MCF 10A (cell line): ENCODE measurements at regions not wholly inside any gene's neighbourhood (a gene's known extent, or its start where the extent isn't known, plus 50 kb on each side); places are given as distances from the start of the nearest gene placed in this dataset.

Experiments
- BruUV-seq: library from RNA; stranded (reverse); fragments of 400-500 nt; replicated peaks from 2 replicates; lab custom pipeline; 2021; lab: Mats Ljungman, UMichigan
- CTCF ChIA-PET: fragments of 300-600 bp; sonication (Branson Sonifier 250); formaldehyde crosslinking; extraction: SDS; loops from one replicate; lab custom pipeline; 2021; ENCODE audit warnings: antibody characterized with exemption, inconsistent platforms; lab: Yijun Ruan, JAX
- POLR2A ChIA-PET: fragments of 300-600, 350-650 bp; sonication (Branson Sonifier 250); formaldehyde crosslinking; extraction: SDS; loops from one replicate; lab custom pipeline; 2020; ENCODE audit warnings: antibody characterized with exemption, inconsistent platforms; lab: Yijun Ruan, JAX
- DNase-seq: peaks from one replicate; pipeline ENCODE4 v3.0.0-alpha.2; 2018; ENCODE audit not compliant: unreplicated experiment
- H3K27ac Mint-ChIP-seq: one replicate; pipeline ENCODE4 v1.8.0; 2022; ENCODE audit warnings: mild to moderate bottlenecking, low read depth, mixed read lengths; ENCODE audit not compliant: unreplicated experiment
- H3K27me3 Mint-ChIP-seq: one replicate; pipeline ENCODE4 v1.8.0; 2022; ENCODE audit warnings: mixed read lengths; ENCODE audit not compliant: insufficient read depth, unreplicated experiment
- H3K36me3 Mint-ChIP-seq: one replicate; pipeline ENCODE4 v1.8.0; 2022; ENCODE audit warnings: mild to moderate bottlenecking, moderate library complexity, mixed read lengths; ENCODE audit not compliant: insufficient read depth, unreplicated experiment
- H3K4me1 Mint-ChIP-seq: one replicate; pipeline ENCODE4 v1.8.0; 2022; ENCODE audit warnings: mixed read lengths; ENCODE audit not compliant: insufficient read depth, unreplicated experiment
- H3K4me3 Mint-ChIP-seq: one replicate; pipeline ENCODE4 v1.8.0; 2022; ENCODE audit warnings: mild to moderate bottlenecking, moderate library complexity, mixed read lengths; ENCODE audit not compliant: unreplicated experiment
- H3K9me3 Mint-ChIP-seq: one replicate; pipeline ENCODE4 v1.8.0; 2022; ENCODE audit warnings: mixed read lengths; ENCODE audit not compliant: unreplicated experiment
- intact Hi-C: fragments of 100-400 bp; cut with micrococcal nuclease; formaldehyde crosslinking; loops from 2 replicates; pipeline ENCODE4 v1.14.1; 2022
- TF ChIP-seq, protein P1 (sequence below): fragments of 200-600 bp; IDR thresholded peaks from one replicate; pipeline ENCODE4 v1.8.0; 2022; ENCODE audit warnings: antibody characterized with exemption, mild to moderate bottlenecking; ENCODE audit not compliant: unreplicated experiment

DNA sequence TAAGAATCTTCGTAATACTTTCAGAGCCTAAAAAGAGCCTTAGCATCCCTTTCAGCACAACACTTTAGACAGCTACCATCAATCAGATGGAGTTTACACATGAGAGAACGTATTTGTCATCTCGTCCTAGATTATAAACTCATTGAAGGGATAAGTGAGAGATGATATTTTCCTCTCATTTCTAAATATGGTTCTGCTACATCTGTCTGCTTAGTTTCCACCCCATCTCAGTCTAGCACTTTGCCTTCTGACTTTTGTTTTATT, 208.4 kb upstream of the CD180 start:
- Mint-ChIP-seq H3K4me1 (peaks cover 37% of the 10 kb centered on the region), H3K27me3 (no peaks in the 10 kb centered on the region), H3K27ac (peak overlapping the region; percentile 82), H3K9me3 (peaks cover 8% of the 10 kb centered on the region), H3K36me3 (no peaks in the 10 kb centered on the region), H3K4me3 (no peak overlapping the region)
- CTCF ChIA-PET, result no interaction called here
- no peak for DNase-seq
- intact Hi-C loops, result no loop called here
- BruUV-seq, result no TSS peak
- TF ChIP-seq, protein P1, sequence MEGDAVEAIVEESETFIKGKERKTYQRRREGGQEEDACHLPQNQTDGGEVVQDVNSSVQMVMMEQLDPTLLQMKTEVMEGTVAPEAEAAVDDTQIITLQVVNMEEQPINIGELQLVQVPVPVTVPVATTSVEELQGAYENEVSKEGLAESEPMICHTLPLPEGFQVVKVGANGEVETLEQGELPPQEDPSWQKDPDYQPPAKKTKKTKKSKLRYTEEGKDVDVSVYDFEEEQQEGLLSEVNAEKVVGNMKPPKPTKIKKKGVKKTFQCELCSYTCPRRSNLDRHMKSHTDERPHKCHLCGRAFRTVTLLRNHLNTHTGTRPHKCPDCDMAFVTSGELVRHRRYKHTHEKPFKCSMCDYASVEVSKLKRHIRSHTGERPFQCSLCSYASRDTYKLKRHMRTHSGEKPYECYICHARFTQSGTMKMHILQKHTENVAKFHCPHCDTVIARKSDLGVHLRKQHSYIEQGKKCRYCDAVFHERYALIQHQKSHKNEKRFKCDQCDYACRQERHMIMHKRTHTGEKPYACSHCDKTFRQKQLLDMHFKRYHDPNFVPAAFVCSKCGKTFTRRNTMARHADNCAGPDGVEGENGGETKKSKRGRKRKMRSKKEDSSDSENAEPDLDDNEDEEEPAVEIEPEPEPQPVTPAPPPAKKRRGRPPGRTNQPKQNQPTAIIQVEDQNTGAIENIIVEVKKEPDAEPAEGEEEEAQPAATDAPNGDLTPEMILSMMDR, result no peak
- POLR2A ChIA-PET, result interaction anchor here (1.2 to 3.0 kb wide), 3 partner anchors 9 to 136 kb away, joined by 3 to 6 read pairs (median 3); no protein-coding TSS in a partner anchor

- Mint-ChIP-seq H3K4me1 (peaks cover 37% of the 10 kb centered on the region), H3K36me3 (peaks cover under 1% of the 10 kb centered on the region), H3K9me3 (peaks cover 8% of the 10 kb centered on the region), H3K4me3 (no peak overlapping the region), H3K27me3 (no peaks in the 10 kb centered on the region), H3K27ac (peak overlapping the region; percentile 82)
- BruUV-seq, result no TSS peak
- intact Hi-C loops, result no loop called here
- TF ChIP-seq, protein P1, result no peak
- ChIA-PET POLR2A (interaction anchor here (0.6 to 3.0 kb wide), 5 partner anchors 9 to 135 kb away, joined by 3 to 6 read pairs (median 3); no protein-coding TSS in a partner anchor), CTCF (interaction anchor here (0.7 kb wide), 1 partner anchor 152 kb away, joined by 3 read pairs; no protein-coding TSS in a partner anchor)
- DNase-seq, result peak; percentile 61
Measured at GRCh38 chr5:67404256-67405100, 207.9 kb upstream of the CD180 start.

GRCh38 chr5:67402526-67402925, 205.9 kb upstream of the CD180 start:
- no peak for DNase-seq
- CTCF ChIA-PET, result interaction anchor here (0.6 kb wide), 1 partner anchor 76 kb away, joined by 3 read pairs; no protein-coding TSS in a partner anchor
- BruUV-seq, result no TSS peak
- peaks cover 8% of the 10 kb centered on the region for H3K9me3 Mint-ChIP-seq
- TF ChIP-seq, protein P1, result no peak
- peaks cover 37% of the 10 kb centered on the region for H3K4me1 Mint-ChIP-seq
- no peak overlapping the region for H3K27ac Mint-ChIP-seq
- H3K36me3 Mint-ChIP-seq, result peaks cover 6% of the 10 kb centered on the region
- intact Hi-C loops, result no loop called here
- H3K4me3 Mint-ChIP-seq, result no peak overlapping the region
- H3K27me3 Mint-ChIP-seq, result no peaks in the 10 kb centered on the region
- POLR2A ChIA-PET, result no interaction called here

GRCh38 chr5:67401172-67401571, 204.6 kb upstream of the CD180 start:
- POLR2A ChIA-PET, result no interaction called here
- intact Hi-C loops, result no loop called here
- CTCF ChIA-PET, result interaction anchor here (0.6 to 1.2 kb wide), 2 partner anchors 16 to 152 kb away, joined by 3 to 4 read pairs; no protein-coding TSS in a partner anchor

More at GRCh38 chr5:67401172-67401571, 204.6 kb upstream of the CD180 start:
- Mint-ChIP-seq H3K4me3 (no peak overlapping the region), H3K9me3 (peaks cover 8% of the 10 kb centered on the region), H3K27me3 (no peaks in the 10 kb centered on the region), H3K36me3 (peaks cover 6% of the 10 kb centered on the region), H3K4me1 (peaks cover 37% of the 10 kb centered on the region), H3K27ac (no peak overlapping the region)
- no peak for DNase-seq
- TF ChIP-seq, protein P1, result no peak
- BruUV-seq, result no TSS peak
